CD4-positive, alpha-beta memory T cell (primary cell): ENCODE measurements at regions not wholly inside any gene's neighbourhood (a gene's known extent, or its start where the extent isn't known, plus 50 kb on each side); places are given as distances from the start of the nearest gene placed in this dataset.

Experiments
- CTCF ChIA-PET: fragments of 350-600 bp; sonication (Branson Sonifier 250); formaldehyde crosslinking; loops from one replicate; lab custom pipeline; 2021; ENCODE audit warnings: inconsistent platforms; ENCODE audit not compliant: partially characterized antibody; lab: Charles Lee
- POLR2A ChIA-PET: fragments of 350-600 bp; sonication (Branson Sonifier 250); formaldehyde crosslinking; loops from one replicate; lab custom pipeline; 2021; ENCODE audit not compliant: partially characterized antibody; lab: Charles Lee
- DNase-seq, 5 donors: peaks; one replicate each; pipeline versions ENCODE4 v3.0.0 to v3.0.0-alpha.2; 2020 to 2022; ENCODE audit warnings: mixed read lengths in 1 of 5
- H3K27ac ChIP-seq: one replicate; pipeline ENCODE4 v1.7.0; 2013; ENCODE audit warnings: low read depth, low read length
- H3K27me3 ChIP-seq: 2 replicates; pipeline ENCODE4 v1.7.0; 2013; ENCODE audit warnings: mild to moderate bottlenecking, low read length, moderate library complexity; ENCODE audit not compliant: insufficient read depth
- H3K36me3 ChIP-seq: 2 replicates; pipeline ENCODE4 v1.7.0; 2013; ENCODE audit warnings: mild to moderate bottlenecking, low read length, moderate library complexity; ENCODE audit not compliant: insufficient read depth
- H3K4me1 ChIP-seq: 2 replicates; pipeline ENCODE4 v1.7.0; 2013; ENCODE audit warnings: mild to moderate bottlenecking, low read length, moderate library complexity; ENCODE audit not compliant: insufficient read depth
- H3K4me3 ChIP-seq, 2 donors: one replicate each; pipeline ENCODE4 v1.7.0; 2013; ENCODE audit warnings: low read length in 2 of 2, mild to moderate bottlenecking in 1 of 2
- H3K9me3 ChIP-seq, 2 donors: one replicate each; pipeline ENCODE4 v1.7.0; 2013; ENCODE audit warnings: low read length in 2 of 2, control low read depth in 1 of 2; ENCODE audit not compliant: control insufficient read depth in 1 of 2
- H3K27ac Mint-ChIP-seq, 7 donors: one replicate each; pipeline ENCODE4 v1.8.0; 2020 to 2021; ENCODE audit warnings: mixed read lengths in 7 of 7, mild to moderate bottlenecking in 6 of 7, inconsistent platforms in 3 of 7, moderate library complexity in 3 of 7
- H3K27me3 Mint-ChIP-seq, 2 donors: one replicate each; pipeline ENCODE4 v1.8.0; 2020 to 2021; ENCODE audit warnings: mixed read lengths in 2 of 2
- H3K36me3 Mint-ChIP-seq, 2 donors: one replicate each; pipeline ENCODE4 v1.8.0; 2020 to 2021; ENCODE audit warnings: mixed read lengths in 2 of 2, inconsistent platforms in 1 of 2, mild to moderate bottlenecking in 1 of 2
- H3K4me1 Mint-ChIP-seq, 4 donors: one replicate each; pipeline ENCODE4 v1.8.0; 2020 to 2021; ENCODE audit warnings: mixed read lengths in 4 of 4, mild to moderate bottlenecking in 1 of 4
- H3K4me3 Mint-ChIP-seq, 8 donors: one replicate each; pipeline ENCODE4 v1.8.0; 2020 to 2021; ENCODE audit warnings: mixed read lengths in 8 of 8, mild to moderate bottlenecking in 7 of 8, moderate library complexity in 6 of 8, inconsistent platforms in 3 of 8
- H3K9me3 Mint-ChIP-seq, 8 donors: one replicate each; pipeline ENCODE4 v1.8.0; 2020 to 2021; ENCODE audit warnings: mixed read lengths in 8 of 8, mild to moderate bottlenecking in 5 of 8, inconsistent platforms in 3 of 8, moderate library complexity in 1 of 8
- intact Hi-C: fragments of 100-400 bp; cut with micrococcal nuclease; formaldehyde crosslinking; loops from one replicate; pipeline ENCODE4 v1.15.1; 2023

- no peaks in the 10 kb centered on the region for H3K36me3 ChIP-seq
- H3K4me1 ChIP-seq = no peaks in the 10 kb centered on the region
- Mint-ChIP-seq H3K4me1 (no peaks in the 10 kb centered on the region), H3K9me3 (peaks cover 0 to 9% (median 6%) of the 10 kb centered on the region in 8 donors), H3K27me3 (no peaks in the 10 kb centered on the region), H3K27ac (no peak overlapping the region), H3K4me3 (no peak overlapping the region), H3K36me3 (no peaks in the 10 kb centered on the region)
- no peak for DNase-seq
- no peak overlapping the region for H3K4me3 ChIP-seq
- CTCF ChIA-PET = no interaction called here
- H3K27ac ChIP-seq = no peak overlapping the region
- POLR2A ChIA-PET = no interaction called here
- H3K9me3 ChIP-seq = peaks cover 0 to 4% of the 10 kb centered on the region in 2 donors
- intact Hi-C loops = no loop called here
- H3K27me3 ChIP-seq = no peaks in the 10 kb centered on the region
Measured at GRCh38 chr11:97938789-97939188, 1082.0 kb upstream of the CNTN5 start.

GRCh38 chr11:97943493-97943892 lies 1077.3 kb upstream of the CNTN5 start:
- Histone ChIP-seq H3K36me3 (no peaks in the 10 kb centered on the region), H3K9me3 (peaks cover 0 to 4% of the 10 kb centered on the region in 2 donors), H3K4me3 (no peak overlapping the region), H3K27me3 (no peaks in the 10 kb centered on the region), H3K27ac (no peak overlapping the region), H3K4me1 (no peaks in the 10 kb centered on the region)
- Mint-ChIP-seq H3K36me3 (no peaks in the 10 kb centered on the region), H3K27me3 (no peaks in the 10 kb centered on the region), H3K4me1 (no peaks in the 10 kb centered on the region), H3K9me3 (peaks cover 0 to 10% (median 7%) of the 10 kb centered on the region in 8 donors), H3K27ac (no peak overlapping the region), H3K4me3 (no peak overlapping the region)
- intact Hi-C loops = no loop called here
- ChIA-PET CTCF (no interaction called here), POLR2A (no interaction called here)
- no peak for DNase-seq

GRCh38 chr11:97948793-97949192 lies 1072.0 kb upstream of the CNTN5 start:
- H3K27ac ChIP-seq = no peak overlapping the region
- H3K4me3 Mint-ChIP-seq = no peak overlapping the region
- intact Hi-C loops = no loop called here
- POLR2A ChIA-PET = no interaction called here
- H3K36me3 Mint-ChIP-seq = no peaks in the 10 kb centered on the region
- H3K36me3 ChIP-seq = no peaks in the 10 kb centered on the region
- H3K27ac Mint-ChIP-seq = no peak overlapping the region
- DNase-seq = no peak
- H3K9me3 Mint-ChIP-seq = peaks cover 0 to 24% (median 5%) of the 10 kb centered on the region in 8 donors
- CTCF ChIA-PET = no interaction called here
- H3K4me1 Mint-ChIP-seq = no peaks in the 10 kb centered on the region
- no peak overlapping the region for H3K4me3 ChIP-seq
- H3K27me3 Mint-ChIP-seq = no peaks in the 10 kb centered on the region
- H3K4me1 ChIP-seq = no peaks in the 10 kb centered on the region
- H3K9me3 ChIP-seq = no peaks in the 10 kb centered on the region
- no peaks in the 10 kb centered on the region for H3K27me3 ChIP-seq

GRCh38 chr11:97955595-97955994 lies 1065.2 kb upstream of the CNTN5 start:
- Histone ChIP-seq H3K9me3 (no peaks in the 10 kb centered on the region), H3K36me3 (no peaks in the 10 kb centered on the region), H3K27ac (no peak overlapping the region), H3K27me3 (no peaks in the 10 kb centered on the region), H3K4me3 (no peak overlapping the region), H3K4me1 (no peaks in the 10 kb centered on the region)
- DNase-seq = no peak
- Mint-ChIP-seq H3K27me3 (no peaks in the 10 kb centered on the region), H3K9me3 (peaks cover 0 to 14% (median 5%) of the 10 kb centered on the region in 8 donors), H3K4me3 (no peak overlapping the region), H3K27ac (no peak overlapping the region), H3K36me3 (no peaks in the 10 kb centered on the region), H3K4me1 (no peaks in the 10 kb centered on the region)
- intact Hi-C loops = no loop called here
- ChIA-PET POLR2A (no interaction called here), CTCF (no interaction called here)

- Histone ChIP-seq H3K27ac (no peak overlapping the region), H3K9me3 (no peaks in the 10 kb centered on the region), H3K4me3 (no peak overlapping the region), H3K36me3 (no peaks in the 10 kb centered on the region), H3K4me1 (no peaks in the 10 kb centered on the region), H3K27me3 (no peaks in the 10 kb centered on the region)
- no peak overlapping the region for H3K27ac Mint-ChIP-seq
- no peaks in the 10 kb centered on the region for H3K27me3 Mint-ChIP-seq
- POLR2A ChIA-PET = no interaction called here
- no peak overlapping the region for H3K4me3 Mint-ChIP-seq
- intact Hi-C loops = no loop called here
- no peak for DNase-seq
- no peaks in the 10 kb centered on the region for H3K4me1 Mint-ChIP-seq
- CTCF ChIA-PET = no interaction called here
- H3K36me3 Mint-ChIP-seq = no peaks in the 10 kb centered on the region
- peaks cover 0 to 8% (median 4%) of the 10 kb centered on the region in 8 donors for H3K9me3 Mint-ChIP-seq
Measured at GRCh38 chr11:97956904-97957303, 1063.8 kb upstream of the CNTN5 start.

- Mint-ChIP-seq H3K27ac (no peak overlapping the region), H3K36me3 (no peaks in the 10 kb centered on the region), H3K4me3 (no peak overlapping the region), H3K27me3 (no peaks in the 10 kb centered on the region), H3K9me3 (peaks cover 0 to 13% (median 3%) of the 10 kb centered on the region in 8 donors), H3K4me1 (no peaks in the 10 kb centered on the region)
- Histone ChIP-seq H3K36me3 (no peaks in the 10 kb centered on the region), H3K4me1 (no peaks in the 10 kb centered on the region), H3K27ac (no peak overlapping the region), H3K9me3 (no peaks in the 10 kb centered on the region), H3K4me3 (no peak overlapping the region), H3K27me3 (no peaks in the 10 kb centered on the region)
- ChIA-PET POLR2A (no interaction called here), CTCF (no interaction called here)
- no peak for DNase-seq
- intact Hi-C loops = no loop called here
Measured at GRCh38 chr11:97961431-97961830, 1059.3 kb upstream of the CNTN5 start.

- POLR2A ChIA-PET = no interaction called here
- Mint-ChIP-seq H3K27me3 (no peaks in the 10 kb centered on the region), H3K36me3 (no peaks in the 10 kb centered on the region), H3K4me3 (no peak overlapping the region), H3K4me1 (no peaks in the 10 kb centered on the region), H3K27ac (no peak overlapping the region), H3K9me3 (peaks cover 0 to 14% (median 3%) of the 10 kb centered on the region in 8 donors)
- Histone ChIP-seq H3K9me3 (no peaks in the 10 kb centered on the region), H3K27me3 (no peaks in the 10 kb centered on the region), H3K27ac (no peak overlapping the region), H3K4me1 (no peaks in the 10 kb centered on the region), H3K36me3 (no peaks in the 10 kb centered on the region), H3K4me3 (no peak overlapping the region)
- CTCF ChIA-PET = no interaction called here
- intact Hi-C loops = no loop called here
- no peak for DNase-seq
Measured at GRCh38 chr11:97962758-97963157, 1058.0 kb upstream of the CNTN5 start.
